ENCODE measurements at regions not wholly inside any gene's neighbourhood (a gene's known extent, or its start where the extent isn't known, plus 50 kb on each side); places are given as distances from the start of the nearest gene placed in this dataset.

DNA sequence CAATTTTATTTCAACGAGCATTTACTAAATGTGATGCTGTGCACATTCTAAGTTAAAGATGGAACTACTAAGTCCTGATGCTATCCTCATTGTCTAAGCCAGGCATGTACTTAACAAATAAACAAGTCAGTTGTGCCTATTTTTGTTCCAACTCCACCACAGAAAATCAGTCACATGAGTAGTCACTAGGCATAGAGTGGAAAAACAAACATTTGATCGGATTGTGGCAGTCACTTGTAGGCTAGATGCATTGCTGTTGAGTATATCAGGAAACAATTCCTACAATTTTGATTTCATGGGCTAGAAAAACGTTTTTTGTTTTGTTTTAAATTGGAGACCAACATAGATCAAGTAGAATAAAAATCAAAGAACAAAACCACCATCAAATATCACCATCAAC, 177.6 kb upstream of the SLC25A13 start:
- CTCF ChIA-PET = no interaction called here
- DNase-seq (ENCODE audit: extremely low spot score) = no peak
- POLR2A ChIA-PET = no interaction called here

DNA sequence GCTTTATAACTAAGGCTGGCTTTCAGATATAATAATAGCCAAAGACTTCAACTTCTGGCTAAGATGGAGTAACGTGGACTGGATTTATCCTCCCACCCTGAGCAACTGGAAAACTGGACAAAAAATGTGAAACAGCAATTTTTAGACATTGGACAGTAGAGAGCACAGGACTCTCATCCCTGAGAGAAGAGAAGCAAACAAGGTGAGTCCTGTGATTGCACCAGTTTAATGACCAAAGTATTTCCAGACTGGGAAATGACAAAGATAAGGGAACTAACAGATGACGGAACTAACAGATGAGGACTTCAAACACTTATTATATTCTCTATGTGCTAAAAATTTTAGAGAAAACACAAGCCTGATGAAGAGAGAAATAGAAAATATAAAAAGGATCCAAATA, 175.7 kb upstream of the SLC25A13 start:
- TF ChIP-seq TARDBP (IDR thresholded peaks at IDR 0.05) (no peak), ZNF384 (IDR thresholded peaks at IDR 0.05) (no peak)
- POLR2A ChIA-PET = no interaction called here
- no peak for DNase-seq (ENCODE audit: extremely low spot score)
- CTCF ChIA-PET = no interaction called here

More for the DNA sequence above, 177.6 kb upstream of the SLC25A13 start:
- TF ChIP-seq BHLHE40 (IDR thresholded peaks at IDR 0.05; ENCODE audit: borderline replicate concordance) (no peak), CTBP1 (IDR thresholded peaks at IDR 0.05; ENCODE audit: borderline replicate concordance) (no peak), NFRKB (IDR thresholded peaks at IDR 0.05) (no peak), ZNF384 (IDR thresholded peaks at IDR 0.05) (no peak), FOXK2 (IDR thresholded peaks at IDR 0.05) (no peak), SUZ12 (IDR thresholded peaks at IDR 0.05) (no peak), FOXA1 (IDR thresholded peaks at IDR 0.05) (no peak), ELF4 (IDR thresholded peaks at IDR 0.05) (no peak), SP1 (IDR thresholded peaks at IDR 0.05) (no peak), HDGF (IDR thresholded peaks at IDR 0.05; ENCODE audit: borderline replicate concordance) (no peak), L3MBTL2 (conservative IDR thresholded peaks at IDR 0.05) (no peak), FOXM1 (IDR thresholded peaks at IDR 0.05; ENCODE audit: borderline replicate concordance) (no peak), LEF1 (IDR thresholded peaks at IDR 0.05; ENCODE audit: borderline replicate concordance) (no peak), PKNOX1 (IDR thresholded peaks at IDR 0.05) (no peak)

DNA sequence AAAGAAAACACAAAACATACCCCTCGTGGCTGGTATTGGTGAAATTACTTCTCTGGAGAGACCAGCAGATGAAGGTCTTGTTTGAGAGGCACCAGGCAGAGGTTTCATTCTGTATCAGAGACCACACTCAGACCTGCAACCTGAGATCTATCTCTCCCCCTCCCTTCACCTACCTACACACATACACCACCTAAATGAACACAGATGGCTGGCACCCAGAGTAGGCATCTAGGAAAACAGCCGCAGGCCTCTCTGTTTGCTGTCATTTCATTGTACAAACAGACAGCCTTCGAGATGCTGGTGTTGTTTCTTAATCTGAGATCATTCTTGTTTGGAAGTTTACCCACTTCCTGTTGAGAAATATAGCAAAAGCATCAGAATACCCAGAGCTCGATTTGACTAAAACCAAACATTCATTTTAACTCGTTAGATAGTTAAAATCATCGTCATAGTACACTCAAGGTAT, 173.9 kb upstream of the SLC25A13 start:
- ChIA-PET CTCF (no interaction called here), POLR2A (no interaction called here)
- no peak for DNase-seq (ENCODE audit: extremely low spot score)
- TF ChIP-seq BHLHE40 (IDR thresholded peaks at IDR 0.05; ENCODE audit: borderline replicate concordance) (no peak), CTBP1 (IDR thresholded peaks at IDR 0.05; ENCODE audit: borderline replicate concordance) (no peak), SUZ12 (IDR thresholded peaks at IDR 0.05) (no peak), FOXM1 (IDR thresholded peaks at IDR 0.05; ENCODE audit: borderline replicate concordance) (no peak), ZNF384 (IDR thresholded peaks at IDR 0.05) (no peak), NFRKB (IDR thresholded peaks at IDR 0.05) (no peak), ELF4 (IDR thresholded peaks at IDR 0.05) (no peak), TARDBP (IDR thresholded peaks at IDR 0.05) (no peak)

GRCh38 chr7:96486681-96487080, 164.8 kb upstream of the SLC25A13 start:
- TF ChIP-seq FOXK2 (IDR thresholded peaks at IDR 0.05) (no peak), BHLHE40 (IDR thresholded peaks at IDR 0.05; ENCODE audit: borderline replicate concordance) (no peak), LEF1 (IDR thresholded peaks at IDR 0.05; ENCODE audit: borderline replicate concordance) (no peak), PKNOX1 (IDR thresholded peaks at IDR 0.05) (no peak), ARNT (IDR thresholded peaks at IDR 0.05) (no peak), NFRKB (IDR thresholded peaks at IDR 0.05) (no peak), ELF4 (IDR thresholded peaks at IDR 0.05) (no peak), CTBP1 (IDR thresholded peaks at IDR 0.05; ENCODE audit: borderline replicate concordance) (no peak), SUZ12 (IDR thresholded peaks at IDR 0.05) (no peak), FOXM1 (IDR thresholded peaks at IDR 0.05; ENCODE audit: borderline replicate concordance) (no peak), TARDBP (IDR thresholded peaks at IDR 0.05) (no peak), L3MBTL2 (conservative IDR thresholded peaks at IDR 0.05) (no peak), HDGF (IDR thresholded peaks at IDR 0.05; ENCODE audit: borderline replicate concordance) (no peak)
- ChIA-PET POLR2A (no interaction called here), CTCF (no interaction called here)
- DNase-seq (ENCODE audit: extremely low spot score) = no peak

DNA sequence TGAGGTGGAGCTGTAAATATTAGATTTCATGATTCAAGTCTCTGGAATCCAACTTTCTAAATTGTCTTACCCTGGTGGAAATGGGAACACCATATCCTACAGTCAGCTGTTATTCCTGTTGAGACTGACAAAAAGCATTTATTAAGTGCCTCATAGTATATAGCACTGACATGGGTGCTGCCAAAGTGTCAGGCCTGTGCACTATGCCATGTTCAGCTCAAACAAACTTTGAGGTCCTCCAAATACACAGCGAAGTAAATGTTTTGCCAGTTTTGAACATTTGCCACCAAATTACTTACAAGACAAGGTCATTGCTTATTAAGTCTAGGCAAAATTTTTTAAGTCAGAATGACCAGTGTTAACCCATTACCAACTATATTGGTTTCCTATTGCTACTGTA, 162.9 kb upstream of the SLC25A13 start:
- no peak for TF ChIP-seq NFRKB (IDR thresholded peaks at IDR 0.05)
- TF ChIP-seq ZNF384 (IDR thresholded peaks at IDR 0.05) = no peak
- no peak for TF ChIP-seq SP1 (IDR thresholded peaks at IDR 0.05)
- TF ChIP-seq CTBP1 (IDR thresholded peaks at IDR 0.05; ENCODE audit: borderline replicate concordance) = no peak
- no peak for TF ChIP-seq FOXK2 (IDR thresholded peaks at IDR 0.05)
- no peak for TF ChIP-seq L3MBTL2 (conservative IDR thresholded peaks at IDR 0.05)
- TF ChIP-seq PKNOX1 (IDR thresholded peaks at IDR 0.05) = no peak
- TF ChIP-seq FOXM1 (IDR thresholded peaks at IDR 0.05; ENCODE audit: borderline replicate concordance) = no peak
- no peak for TF ChIP-seq BHLHE40 (IDR thresholded peaks at IDR 0.05; ENCODE audit: borderline replicate concordance)
- no peak for TF ChIP-seq ARNT (IDR thresholded peaks at IDR 0.05)
- TF ChIP-seq LEF1 (IDR thresholded peaks at IDR 0.05; ENCODE audit: borderline replicate concordance) = no peak
- no peak for TF ChIP-seq HDGF (IDR thresholded peaks at IDR 0.05; ENCODE audit: borderline replicate concordance)
- TF ChIP-seq FOXA1 (IDR thresholded peaks at IDR 0.05) = no peak
- TF ChIP-seq SUZ12 (IDR thresholded peaks at IDR 0.05) = no peak
- TF ChIP-seq ELF4 (IDR thresholded peaks at IDR 0.05) = no peak
- no peak for TF ChIP-seq TARDBP (IDR thresholded peaks at IDR 0.05)
- DNase-seq (ENCODE audit: extremely low spot score) = no peak
- POLR2A ChIA-PET = no interaction called here

GRCh38 chr7:96484091-96484490, 162.2 kb upstream of the SLC25A13 start:
- no peak for DNase-seq (ENCODE audit: extremely low spot score)
- TF ChIP-seq NFRKB (IDR thresholded peaks at IDR 0.05) (no peak), ZNF384 (IDR thresholded peaks at IDR 0.05) (no peak), ARNT (IDR thresholded peaks at IDR 0.05) (no peak), FOXM1 (IDR thresholded peaks at IDR 0.05; ENCODE audit: borderline replicate concordance) (no peak), BHLHE40 (IDR thresholded peaks at IDR 0.05; ENCODE audit: borderline replicate concordance) (no peak)
- ChIA-PET CTCF (no interaction called here), POLR2A (no interaction called here)

More for the DNA sequence above, 162.9 kb upstream of the SLC25A13 start:
- CTCF ChIA-PET = interaction anchor here (0.8 kb wide), 1 partner anchor 1286 kb away, joined by 3 read pairs; no protein-coding TSS in a partner anchor

GRCh38 chr7:96481796-96482195, 159.9 kb upstream of the SLC25A13 start:
- no peak for DNase-seq (ENCODE audit: extremely low spot score)
- ChIA-PET CTCF (no interaction called here), POLR2A (no interaction called here)
- TF ChIP-seq LEF1 (IDR thresholded peaks at IDR 0.05; ENCODE audit: borderline replicate concordance) (no peak), HDGF (IDR thresholded peaks at IDR 0.05; ENCODE audit: borderline replicate concordance) (no peak), CTBP1 (IDR thresholded peaks at IDR 0.05; ENCODE audit: borderline replicate concordance) (no peak), ELF4 (IDR thresholded peaks at IDR 0.05) (no peak), ZNF384 (IDR thresholded peaks at IDR 0.05) (no peak), BHLHE40 (IDR thresholded peaks at IDR 0.05; ENCODE audit: borderline replicate concordance) (no peak), TARDBP (IDR thresholded peaks at IDR 0.05) (no peak), FOXM1 (IDR thresholded peaks at IDR 0.05; ENCODE audit: borderline replicate concordance) (no peak)

All from HEK293T (cell line).